HL-60 (cell line): ENCODE measurements at regions not wholly inside any gene's neighbourhood (a gene's known extent, or its start where the extent isn't known, plus 50 kb on each side); places are given as distances from the start of the nearest gene placed in this dataset.

Experiments
- DNase-seq, 2 experiments: peaks; one replicate each; pipeline ENCODE4 v3.0.0-alpha.2; 2010 to 2020; ENCODE audit warnings: low read depth in 1 of 2, low spot score in 1 of 2
- H3K27ac ChIP-seq: fragments of 250-450 bp; sonication (Bioruptor Pico); replicated peaks from 2 replicates; pipeline ENCODE4 v1.5.1; 2020; ENCODE audit warnings: mild to moderate bottlenecking, moderate library complexity
- H3K27me3 ChIP-seq: fragments of 250-450 bp; sonication (Bioruptor Pico); 2 replicates; pipeline ENCODE4 v1.5.1; 2021; ENCODE audit warnings: mild to moderate bottlenecking, moderate library complexity; ENCODE audit not compliant: insufficient read depth, poor library complexity, severe bottlenecking
- H3K4me3 ChIP-seq: replicated peaks from 2 replicates; pipeline ENCODE4 v1.5.1; 2011; ENCODE audit warnings: mild to moderate bottlenecking, control low read depth, low read length; ENCODE audit not compliant: insufficient read depth
- GABPA ChIP-seq: IDR thresholded peaks from 2 replicates; pipeline ENCODE4 v1.6.1; 2012; ENCODE audit warnings: low read depth
- POLR2AphosphoS5 ChIP-seq: IDR thresholded peaks from 2 replicates; pipeline ENCODE4 v1.6.1; 2012; ENCODE audit warnings: low read depth
- SPI1 ChIP-seq: IDR thresholded peaks from 2 replicates; pipeline ENCODE4 v1.6.1; 2012; ENCODE audit warnings: low read depth, mild to moderate bottlenecking, borderline replicate concordance
- TF ChIP-seq, protein P1 (sequence below): IDR thresholded peaks from one replicate; pipeline ENCODE4 v1.5.1; 2011; ENCODE audit warnings: low read length, control low read depth, inconsistent platforms; ENCODE audit not compliant: insufficient read depth
- TF ChIP-seq, protein P2 (sequence below): IDR thresholded peaks from 2 replicates; pipeline ENCODE4 v1.6.1; 2012; ENCODE audit warnings: low read depth; ENCODE audit not compliant: insufficient replicate concordance

DNA sequence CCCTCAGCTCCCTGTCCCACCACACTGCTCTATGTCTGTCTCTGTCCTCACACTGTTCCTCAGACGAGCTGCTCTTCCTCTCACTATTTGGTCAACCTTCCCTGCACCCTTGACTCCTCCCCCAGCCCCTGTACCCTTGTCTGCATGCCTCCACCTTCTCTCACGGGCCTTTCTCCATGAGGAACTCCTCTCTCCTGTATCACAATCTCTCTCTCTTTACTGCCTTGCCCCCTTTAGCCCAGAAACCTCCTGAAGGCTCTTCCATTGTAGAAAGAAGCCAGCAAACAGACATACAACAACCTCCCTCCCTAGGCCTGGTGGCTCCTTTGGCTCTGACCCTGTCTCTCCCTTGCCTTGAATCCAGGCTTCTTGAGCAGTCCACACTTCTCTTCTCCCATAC is 251.6 kb upstream of the CSF3R start:
- Histone ChIP-seq H3K27ac (no peak overlapping the region), H3K27me3 (no peaks in the 10 kb centered on the region), H3K4me3 (no peak overlapping the region)
- DNase-seq = no peak
- no peak for TF ChIP-seq GABPA

DNA sequence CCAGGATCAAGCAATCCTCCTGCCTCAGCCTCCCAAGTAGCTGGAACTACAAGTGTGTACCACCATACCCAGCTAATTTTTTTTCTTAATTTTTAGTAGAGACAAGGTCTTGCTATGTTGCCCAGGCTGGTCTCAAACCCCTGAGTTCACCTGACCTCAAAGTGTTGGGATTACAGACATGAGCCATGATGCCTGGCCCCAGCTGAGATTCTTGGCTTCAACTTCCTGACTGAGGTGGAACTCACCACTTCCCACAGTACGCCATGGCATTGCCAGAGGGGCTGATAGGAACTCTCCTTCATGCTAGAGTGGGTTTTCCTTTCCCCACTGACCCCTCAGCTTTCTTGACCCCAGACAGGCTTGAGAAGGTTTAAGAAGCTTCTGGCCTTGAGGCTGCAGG is 251.0 kb upstream of the CSF3R start:
- H3K27ac ChIP-seq = no peak overlapping the region
- DNase-seq = no peak
- no peak overlapping the region for H3K4me3 ChIP-seq
- no peaks in the 10 kb centered on the region for H3K27me3 ChIP-seq
- TF ChIP-seq GABPA = no peak
- TF ChIP-seq, protein P1, sequence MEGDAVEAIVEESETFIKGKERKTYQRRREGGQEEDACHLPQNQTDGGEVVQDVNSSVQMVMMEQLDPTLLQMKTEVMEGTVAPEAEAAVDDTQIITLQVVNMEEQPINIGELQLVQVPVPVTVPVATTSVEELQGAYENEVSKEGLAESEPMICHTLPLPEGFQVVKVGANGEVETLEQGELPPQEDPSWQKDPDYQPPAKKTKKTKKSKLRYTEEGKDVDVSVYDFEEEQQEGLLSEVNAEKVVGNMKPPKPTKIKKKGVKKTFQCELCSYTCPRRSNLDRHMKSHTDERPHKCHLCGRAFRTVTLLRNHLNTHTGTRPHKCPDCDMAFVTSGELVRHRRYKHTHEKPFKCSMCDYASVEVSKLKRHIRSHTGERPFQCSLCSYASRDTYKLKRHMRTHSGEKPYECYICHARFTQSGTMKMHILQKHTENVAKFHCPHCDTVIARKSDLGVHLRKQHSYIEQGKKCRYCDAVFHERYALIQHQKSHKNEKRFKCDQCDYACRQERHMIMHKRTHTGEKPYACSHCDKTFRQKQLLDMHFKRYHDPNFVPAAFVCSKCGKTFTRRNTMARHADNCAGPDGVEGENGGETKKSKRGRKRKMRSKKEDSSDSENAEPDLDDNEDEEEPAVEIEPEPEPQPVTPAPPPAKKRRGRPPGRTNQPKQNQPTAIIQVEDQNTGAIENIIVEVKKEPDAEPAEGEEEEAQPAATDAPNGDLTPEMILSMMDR = no peak
- TF ChIP-seq, protein P2, sequence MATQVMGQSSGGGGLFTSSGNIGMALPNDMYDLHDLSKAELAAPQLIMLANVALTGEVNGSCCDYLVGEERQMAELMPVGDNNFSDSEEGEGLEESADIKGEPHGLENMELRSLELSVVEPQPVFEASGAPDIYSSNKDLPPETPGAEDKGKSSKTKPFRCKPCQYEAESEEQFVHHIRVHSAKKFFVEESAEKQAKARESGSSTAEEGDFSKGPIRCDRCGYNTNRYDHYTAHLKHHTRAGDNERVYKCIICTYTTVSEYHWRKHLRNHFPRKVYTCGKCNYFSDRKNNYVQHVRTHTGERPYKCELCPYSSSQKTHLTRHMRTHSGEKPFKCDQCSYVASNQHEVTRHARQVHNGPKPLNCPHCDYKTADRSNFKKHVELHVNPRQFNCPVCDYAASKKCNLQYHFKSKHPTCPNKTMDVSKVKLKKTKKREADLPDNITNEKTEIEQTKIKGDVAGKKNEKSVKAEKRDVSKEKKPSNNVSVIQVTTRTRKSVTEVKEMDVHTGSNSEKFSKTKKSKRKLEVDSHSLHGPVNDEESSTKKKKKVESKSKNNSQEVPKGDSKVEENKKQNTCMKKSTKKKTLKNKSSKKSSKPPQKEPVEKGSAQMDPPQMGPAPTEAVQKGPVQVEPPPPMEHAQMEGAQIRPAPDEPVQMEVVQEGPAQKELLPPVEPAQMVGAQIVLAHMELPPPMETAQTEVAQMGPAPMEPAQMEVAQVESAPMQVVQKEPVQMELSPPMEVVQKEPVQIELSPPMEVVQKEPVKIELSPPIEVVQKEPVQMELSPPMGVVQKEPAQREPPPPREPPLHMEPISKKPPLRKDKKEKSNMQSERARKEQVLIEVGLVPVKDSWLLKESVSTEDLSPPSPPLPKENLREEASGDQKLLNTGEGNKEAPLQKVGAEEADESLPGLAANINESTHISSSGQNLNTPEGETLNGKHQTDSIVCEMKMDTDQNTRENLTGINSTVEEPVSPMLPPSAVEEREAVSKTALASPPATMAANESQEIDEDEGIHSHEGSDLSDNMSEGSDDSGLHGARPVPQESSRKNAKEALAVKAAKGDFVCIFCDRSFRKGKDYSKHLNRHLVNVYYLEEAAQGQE = no peak
- no peak for TF ChIP-seq SPI1
- no peak for TF ChIP-seq POLR2AphosphoS5

DNA sequence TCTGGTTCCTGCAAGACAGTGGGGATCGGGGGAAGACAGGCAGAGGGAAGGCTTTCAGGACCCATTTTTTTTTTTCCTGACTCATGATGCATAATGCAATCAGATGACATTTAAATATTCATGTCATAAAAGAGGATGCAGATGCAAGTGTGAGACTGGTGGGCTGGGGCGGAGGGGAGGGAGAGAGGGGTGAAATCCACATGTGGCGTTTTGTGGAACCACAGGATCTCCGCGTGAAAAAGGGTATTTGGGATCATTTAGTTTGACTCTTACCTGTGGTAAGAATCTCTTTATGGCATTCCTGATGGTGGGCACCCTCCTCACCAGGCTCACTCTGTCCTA is 249.3 kb upstream of the CSF3R start:
- no peak overlapping the region for H3K27ac ChIP-seq
- TF ChIP-seq SPI1 (no peak), GABPA (no peak), POLR2AphosphoS5 (no peak)
- TF ChIP-seq, protein P1 = no peak
- TF ChIP-seq, protein P2 = no peak
- H3K27me3 ChIP-seq = no peaks in the 10 kb centered on the region
- no peak overlapping the region for H3K4me3 ChIP-seq
- no peak for DNase-seq

DNA sequence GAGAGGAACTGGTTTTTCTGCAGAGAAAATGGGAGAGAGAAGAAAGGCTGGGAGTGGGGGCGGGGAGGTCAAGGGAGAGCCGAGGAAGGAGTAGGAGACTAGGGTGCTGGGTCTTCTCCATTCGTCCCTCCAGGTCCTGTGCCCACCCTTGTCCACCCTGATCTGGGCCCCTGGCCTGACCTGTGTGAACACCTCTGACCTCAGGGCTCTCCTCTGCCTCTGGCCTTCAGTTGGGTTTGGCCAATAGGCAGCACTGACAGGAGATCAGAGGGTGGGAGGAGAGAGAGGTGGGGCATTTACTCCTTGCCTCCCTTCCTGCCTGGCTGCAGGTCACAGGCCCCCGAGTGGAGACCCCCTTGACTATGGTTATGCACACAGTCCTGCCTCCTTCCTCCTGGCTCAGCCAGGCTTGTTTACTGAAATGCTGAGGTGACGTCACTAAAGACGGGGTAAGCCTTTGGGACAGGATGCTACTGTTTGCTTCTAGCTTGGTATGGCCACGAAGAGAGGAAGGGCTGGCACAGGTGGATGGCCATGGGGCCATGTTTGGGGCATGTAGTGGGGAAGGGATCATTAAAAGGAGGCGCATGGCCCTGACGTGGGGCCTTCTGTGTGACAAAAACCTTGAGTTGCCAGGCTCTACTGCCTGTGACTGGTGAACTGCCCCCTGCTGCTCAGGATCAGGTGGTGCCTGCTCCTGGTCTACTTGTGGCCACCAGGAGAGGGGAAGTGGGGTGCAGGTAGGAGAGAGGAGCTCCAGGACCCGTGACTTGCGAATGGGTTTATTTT is 248.7 kb upstream of the CSF3R start:
- no peaks in the 10 kb centered on the region for H3K27me3 ChIP-seq
- DNase-seq = peak in 1 of 2 experiments; percentile 9
- TF ChIP-seq SPI1 = 0 out of 2 replicates have a peak, but pooled peaks have one; percentile 10
- TF ChIP-seq, protein P1 = no peak
- no peak overlapping the region for H3K4me3 ChIP-seq
- no peak overlapping the region for H3K27ac ChIP-seq
